ENCODE measurements at regions not wholly inside any gene's neighbourhood (a gene's known extent, or its start where the extent isn't known, plus 50 kb on each side); places are given as distances from the start of the nearest gene placed in this dataset.

GRCh38 chr13:88857256-88857655, 1186.1 kb downstream of the SLITRK5 start:
- Histone ChIP-seq H3K9me3 (no peaks in the 10 kb centered on the region), H3K27me3 (replicated peaks; ENCODE audit: insufficient read depth) (no peaks in the 10 kb centered on the region), H3K4me3 (no peak overlapping the region), H3K27ac (no peak overlapping the region), H3K4me1 (replicated peaks) (no peaks in the 10 kb centered on the region), H3K36me3 (no peaks in the 10 kb centered on the region)
- intact Hi-C loops (cut with DNase I): no loop called here
- DNase-seq (ENCODE audit: low spot score): no peak
- 83% methylated on average over 1 of the region's 1 CpG for WGBS
- no peak for TF ChIP-seq CTCF (IDR thresholded peaks at IDR 0.05)
- no peak for TF ChIP-seq POLR2A (IDR thresholded peaks at IDR 0.05)
- no peak for TF ChIP-seq POLR2AphosphoS5 (IDR thresholded peaks at IDR 0.05)

GRCh38 chr13:88862095-88862620, 1191.0 kb downstream of the SLITRK5 start:
- WGBS: 56% methylated on average over 2 of the region's 2 CpGs
- no peak for TF ChIP-seq POLR2AphosphoS5 (IDR thresholded peaks at IDR 0.05)
- TF ChIP-seq POLR2A (IDR thresholded peaks at IDR 0.05): no peak
- no peak for DNase-seq (ENCODE audit: low spot score)
- Histone ChIP-seq H3K4me1 (replicated peaks) (no peaks in the 10 kb centered on the region), H3K36me3 (no peaks in the 10 kb centered on the region), H3K27me3 (replicated peaks; ENCODE audit: insufficient read depth) (no peaks in the 10 kb centered on the region), H3K27ac (no peak overlapping the region), H3K4me3 (no peak overlapping the region), H3K9me3 (no peaks in the 10 kb centered on the region)
- intact Hi-C loops (cut with DNase I): no loop called here

GRCh38 chr13:88863116-88863515, 1191.9 kb downstream of the SLITRK5 start:
- no peak overlapping the region for H3K27ac ChIP-seq
- H3K27me3 ChIP-seq (replicated peaks; ENCODE audit: insufficient read depth): no peaks in the 10 kb centered on the region
- TF ChIP-seq CTCF (IDR thresholded peaks at IDR 0.05): no peak
- TF ChIP-seq POLR2A (IDR thresholded peaks at IDR 0.05): no peak
- no peak for TF ChIP-seq POLR2AphosphoS5 (IDR thresholded peaks at IDR 0.05)
- intact Hi-C loops (cut with DNase I): no loop called here
- no peak overlapping the region for H3K4me3 ChIP-seq
- no peaks in the 10 kb centered on the region for H3K36me3 ChIP-seq
- no peaks in the 10 kb centered on the region for H3K4me1 ChIP-seq (replicated peaks)
- no peak for DNase-seq (ENCODE audit: low spot score)
- 93% methylated on average over 4 of the region's 4 CpGs for WGBS
- H3K9me3 ChIP-seq: no peaks in the 10 kb centered on the region

GRCh38 chr13:88866195-88866594, 1195.0 kb downstream of the SLITRK5 start:
- 94% methylated on average over 5 of the region's 5 CpGs for WGBS
- no peaks in the 10 kb centered on the region for H3K36me3 ChIP-seq
- H3K9me3 ChIP-seq: no peaks in the 10 kb centered on the region
- no peaks in the 10 kb centered on the region for H3K4me1 ChIP-seq (replicated peaks)
- H3K27ac ChIP-seq: no peak overlapping the region
- H3K27me3 ChIP-seq (replicated peaks; ENCODE audit: insufficient read depth): no peaks in the 10 kb centered on the region
- intact Hi-C loops (cut with DNase I): no loop called here
- H3K4me3 ChIP-seq: no peak overlapping the region
- TF ChIP-seq POLR2A (IDR thresholded peaks at IDR 0.05) (no peak), CTCF (IDR thresholded peaks at IDR 0.05) (no peak), POLR2AphosphoS5 (IDR thresholded peaks at IDR 0.05) (no peak)
- no peak for DNase-seq (ENCODE audit: low spot score)

- no peak for DNase-seq (ENCODE audit: low spot score)
- Histone ChIP-seq H3K4me3 (no peak overlapping the region), H3K27me3 (replicated peaks; ENCODE audit: insufficient read depth) (no peaks in the 10 kb centered on the region), H3K36me3 (no peaks in the 10 kb centered on the region), H3K4me1 (replicated peaks) (no peaks in the 10 kb centered on the region), H3K9me3 (no peaks in the 10 kb centered on the region), H3K27ac (no peak overlapping the region)
- TF ChIP-seq POLR2A (IDR thresholded peaks at IDR 0.05) (no peak), POLR2AphosphoS5 (IDR thresholded peaks at IDR 0.05) (no peak), CTCF (IDR thresholded peaks at IDR 0.05) (no peak)
- intact Hi-C loops (cut with DNase I): no loop called here
Measured at GRCh38 chr13:88883741-88884140, 1212.6 kb downstream of the SLITRK5 start.

Data from prostate gland (tissue), 2 donors.